RWPE1 (cell line): ENCODE measurements at regions not wholly inside any gene's neighbourhood (a gene's known extent, or its start where the extent isn't known, plus 50 kb on each side); places are given as distances from the start of the nearest gene placed in this dataset.

Experiments used
- CTCF ChIA-PET: fragments of 350-600 bp; sonication (Branson Sonifier 250); formaldehyde crosslinking; extraction: SDS; loops from one replicate; lab custom pipeline; 2021; lab: Yijun Ruan, JAX
- POLR2A ChIA-PET: fragments of 400-600 bp; formaldehyde crosslinking; extraction: SDS; loops from one replicate; lab custom pipeline; 2020; ENCODE audit warnings: antibody characterized with exemption; ENCODE audit not compliant: low non-redundant PET; lab: Yijun Ruan, JAX
- DNase-seq: peaks from one replicate; pipeline ENCODE4 v3.0.0; 2012; ENCODE audit warnings: low spot score
- H3K27ac ChIP-seq: fragments of 450-650 bp; 2 replicates; pipeline ENCODE4 v1.5.1; 2017
- CTCF ChIP-seq: fragments of 450-650 bp; conservative IDR thresholded peaks from 2 replicates; pipeline ENCODE4 v1.5.1; 2017; ENCODE audit warnings: low read depth, mild to moderate bottlenecking

GRCh38 chr12:104877103-104877705 is 80.9 kb downstream of the SLC41A2 start:
- ChIA-PET CTCF (interaction anchor here (0.6 to 4.1 kb wide), 4 partner anchors 37 to 497 kb away, joined by 3 to 14 read pairs (median 4); no protein-coding TSS in a partner anchor), POLR2A (no interaction called here)
- no peak overlapping the region for H3K27ac ChIP-seq
- DNase-seq, result peak; percentile 43
- peak; percentile 78 for TF ChIP-seq CTCF

DNA sequence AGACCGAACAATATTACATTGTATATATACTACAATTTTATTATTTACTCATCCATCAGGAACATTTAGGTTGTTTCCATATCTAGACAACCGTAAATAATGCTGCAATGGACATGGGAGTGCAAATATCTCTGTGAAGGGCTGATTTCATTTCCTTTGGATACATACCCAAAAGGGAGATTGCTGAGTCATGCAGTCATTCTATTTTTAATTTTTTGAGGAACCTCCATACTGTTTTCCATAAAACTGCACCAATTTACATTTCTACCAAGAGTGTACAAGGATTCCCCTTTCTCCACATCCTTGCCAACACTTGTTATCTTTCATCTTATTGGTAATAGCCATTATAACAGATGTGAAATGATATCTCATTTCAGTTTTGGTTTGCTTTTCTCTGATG is 84.7 kb downstream of the SLC41A2 start:
- ChIA-PET CTCF (interaction anchor here (0.6 kb wide), 1 partner anchor 562 kb away, joined by 3 read pairs; no protein-coding TSS in a partner anchor), POLR2A (no interaction called here)
- no peak overlapping the region for H3K27ac ChIP-seq
- no peak for TF ChIP-seq CTCF
- no peak for DNase-seq

DNA sequence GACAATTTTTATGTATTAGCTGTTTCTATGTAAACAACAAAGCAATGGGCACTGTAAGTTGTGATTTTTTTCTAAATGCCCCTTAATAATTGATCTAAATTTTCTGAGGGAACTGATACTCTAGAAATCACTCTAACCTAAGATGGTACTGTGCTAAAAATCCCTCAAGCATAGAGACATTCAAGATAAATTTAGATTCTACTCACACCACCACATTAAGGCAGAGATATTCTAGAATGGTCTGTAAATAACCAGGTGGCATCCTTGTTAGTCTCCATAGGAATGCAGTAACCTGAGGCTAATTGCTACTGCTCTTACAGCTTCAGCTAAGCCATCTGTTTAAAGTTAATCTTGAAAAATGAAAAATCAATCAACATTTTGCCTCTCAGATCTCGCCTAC is 87.3 kb downstream of the SLC41A2 start:
- no peak for DNase-seq
- no peak overlapping the region for H3K27ac ChIP-seq
- ChIA-PET POLR2A (no interaction called here), CTCF (interaction anchor here (1.8 kb wide), 1 partner anchor 489 kb away, joined by 7 read pairs; no protein-coding TSS in a partner anchor)
- TF ChIP-seq CTCF, result no peak

- no peak for TF ChIP-seq CTCF
- POLR2A ChIA-PET, result no interaction called here
- CTCF ChIA-PET, result interaction anchor here (1.8 kb wide), 1 partner anchor 484 kb away, joined by 5 read pairs; no protein-coding TSS in a partner anchor
- DNase-seq, result no peak
- H3K27ac ChIP-seq, result no peak overlapping the region
Observed at GRCh38 chr12:104866291-104866690, 91.8 kb downstream of the SLC41A2 start.

GRCh38 chr12:104865080-104865479 is 93.0 kb downstream of the SLC41A2 start:
- CTCF ChIA-PET, result interaction anchor here (0.6 to 0.8 kb wide), 3 partner anchors 208 to 1942 kb away, joined by 3 to 4 read pairs (median 3); no protein-coding TSS in a partner anchor
- POLR2A ChIA-PET, result no interaction called here
- TF ChIP-seq CTCF, result no peak
- no peak for DNase-seq
- H3K27ac ChIP-seq, result no peak overlapping the region

DNA sequence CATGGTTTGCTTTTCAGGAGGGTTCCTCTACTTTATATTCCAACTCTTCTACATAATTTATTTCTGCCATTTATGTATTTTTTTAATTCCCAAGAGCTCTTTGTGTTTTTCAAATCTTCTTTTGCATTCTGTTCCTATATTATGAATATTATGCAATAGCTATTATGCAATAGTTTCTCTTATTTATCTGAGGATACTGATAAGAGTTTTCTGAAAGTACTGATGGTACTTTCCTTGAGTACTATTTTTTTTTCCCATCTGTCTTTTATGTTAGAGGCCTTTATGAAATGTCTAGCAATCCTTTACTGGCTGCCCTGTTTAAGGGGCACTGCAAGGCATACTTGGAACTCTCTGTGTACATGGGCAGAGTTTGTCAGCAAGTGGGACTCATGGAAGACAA is 93.4 kb downstream of the SLC41A2 start:
- ChIA-PET POLR2A (no interaction called here), CTCF (interaction anchor here (0.6 to 0.8 kb wide), 4 partner anchors 32 to 1942 kb away, joined by 3 to 4 read pairs (median 3); no protein-coding TSS in a partner anchor)
- DNase-seq, result no peak
- no peak for TF ChIP-seq CTCF
- H3K27ac ChIP-seq, result no peak overlapping the region
